A549 (cell line): ENCODE measurements at regions not wholly inside any gene's neighbourhood (a gene's known extent, or its start where the extent isn't known, plus 50 kb on each side); places are given as distances from the start of the nearest gene placed in this dataset.

Experiments used
- CEBPB ChIP-seq, 2 experiments: fragments of >200 bp in 1 of 2; sonication (Bioruptor Twin) in 1 of 2; formaldehyde crosslinking in 1 of 2; IDR thresholded peaks; 2 replicates each; pipeline ENCODE4 v1.6.1; 2012 to 2016
- CHD4 ChIP-seq: fragments of 200-600 bp; sonication (generic); IDR thresholded peaks from 2 replicates; pipeline ENCODE4 v1.6.1; 2016; ENCODE audit warnings: antibody characterized with exemption, mild to moderate bottlenecking, borderline replicate concordance
- POLR2A ChIP-seq: IDR thresholded peaks from 2 replicates; pipeline ENCODE4 v1.6.1; 2012; ENCODE audit warnings: mild to moderate bottlenecking, low read length

DNA sequence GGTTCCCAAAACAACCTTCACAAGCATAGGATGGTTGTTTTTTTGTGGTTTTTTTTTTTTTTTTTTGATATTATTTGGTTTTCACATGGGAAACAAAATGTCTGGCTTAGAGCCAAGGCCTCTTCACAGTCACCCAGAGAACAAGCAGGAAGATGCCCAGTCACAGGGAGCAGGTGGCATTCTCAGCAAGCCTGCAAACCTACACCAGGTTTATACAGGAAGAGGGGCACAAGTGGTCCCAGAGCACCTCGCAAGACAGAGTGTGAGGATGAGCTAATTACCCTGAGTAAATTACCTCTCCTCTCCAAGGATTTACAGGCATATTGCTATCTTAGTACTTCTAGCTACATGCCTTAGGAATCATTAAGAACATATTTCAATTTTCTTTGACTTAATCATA is 1375.6 kb downstream of the EFNB2 start:
- TF ChIP-seq CEBPB (IDR thresholded peaks at IDR 0.05) (no peak), CHD4 (no peak), POLR2A (no peak)
